Activated T-helper 17 cell treated with anti-CD3 and anti-CD28 coated beads, Interleukin-2, amount 50 U/mL, for 72 hours (primary cell): ENCODE measurements at regions not wholly inside any gene's neighbourhood (a gene's known extent, or its start where the extent isn't known, plus 50 kb on each side); places are given as distances from the start of the nearest gene placed in this dataset.
"Not testable (repeated sequence)": the region's sequence is repeated elsewhere in the genome, so short reads cannot be mapped to it uniquely, and the experiment has no call there.

Source experiments
- ATAC-seq: fragments of 150-1000 bp; cut with Tn5 transposase; replicated peaks from 2 replicates; pipeline ENCODE4 v1.10.0; 2021; ENCODE audit warnings: mild to moderate bottlenecking, moderate library complexity
- H3K27ac Mint-ChIP-seq: one replicate; pipeline ENCODE4 v1.8.0; 2022; ENCODE audit warnings: mixed read lengths
- H3K27me3 Mint-ChIP-seq: one replicate; pipeline ENCODE4 v1.8.0; 2022; ENCODE audit warnings: mixed read lengths
- H3K36me3 Mint-ChIP-seq: one replicate; pipeline ENCODE4 v1.8.0; 2022; ENCODE audit warnings: low read depth, mild to moderate bottlenecking, mixed read lengths
- H3K4me1 Mint-ChIP-seq: one replicate; pipeline ENCODE4 v1.8.0; 2022; ENCODE audit warnings: mixed read lengths
- H3K4me3 Mint-ChIP-seq: one replicate; pipeline ENCODE4 v1.8.0; 2022; ENCODE audit warnings: mild to moderate bottlenecking, mixed read lengths
- H3K9me3 Mint-ChIP-seq: one replicate; pipeline ENCODE4 v1.8.0; 2022; ENCODE audit warnings: mixed read lengths

DNA sequence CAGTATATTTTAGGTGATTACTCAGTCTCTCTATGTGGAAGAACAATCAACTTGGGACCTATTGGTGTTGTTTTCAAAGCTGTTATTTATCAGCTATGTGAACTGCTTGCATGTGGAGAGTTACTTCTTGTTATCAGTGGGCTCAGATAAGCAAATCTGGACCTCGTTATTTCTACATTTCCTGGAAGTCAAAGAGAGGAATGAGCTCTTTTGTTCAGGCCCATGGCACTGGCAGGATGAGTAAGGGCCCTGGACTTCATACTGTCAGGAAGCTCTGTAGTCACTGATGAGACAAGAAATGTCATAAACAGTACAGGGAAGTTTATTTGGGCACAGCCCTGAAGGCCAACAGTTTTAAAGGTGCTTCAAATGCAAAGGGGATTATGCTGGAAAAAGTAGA, 760.6 kb upstream of the EPHA5 start:
- ATAC-seq, result no peak
- no peak overlapping the region for H3K4me3 Mint-ChIP-seq
- no peaks in the 10 kb centered on the region for H3K36me3 Mint-ChIP-seq
- H3K9me3 Mint-ChIP-seq, result peaks cover 12% of the 10 kb centered on the region
- no peaks in the 10 kb centered on the region for H3K4me1 Mint-ChIP-seq
- H3K27ac Mint-ChIP-seq, result no peak overlapping the region
- H3K27me3 Mint-ChIP-seq, result no peaks in the 10 kb centered on the region

DNA sequence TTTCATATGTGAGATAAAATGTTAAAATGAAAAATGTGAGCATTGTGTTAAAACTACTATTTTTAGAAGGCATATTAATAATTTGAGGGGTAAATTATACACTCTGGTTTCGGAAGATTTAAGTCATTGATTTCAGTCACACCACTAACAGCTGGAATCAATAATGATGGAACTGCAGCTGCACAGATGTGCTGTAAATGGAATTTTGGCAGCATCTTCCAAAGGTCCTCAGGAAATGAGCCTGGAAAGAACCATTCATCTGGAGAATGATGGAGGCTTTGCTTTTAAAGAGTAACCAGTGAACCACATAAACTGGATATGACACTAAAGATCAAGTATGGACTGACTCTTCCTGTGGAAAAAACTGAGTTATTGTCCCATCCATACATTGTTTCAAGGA, 759.0 kb upstream of the EPHA5 start:
- Mint-ChIP-seq H3K27me3 (no peaks in the 10 kb centered on the region), H3K4me1 (no peaks in the 10 kb centered on the region), H3K27ac (no peak overlapping the region), H3K4me3 (no peak overlapping the region), H3K9me3 (peaks cover 8% of the 10 kb centered on the region), H3K36me3 (no peaks in the 10 kb centered on the region)
- no peak for ATAC-seq

- no peaks in the 10 kb centered on the region for H3K4me1 Mint-ChIP-seq
- no peak overlapping the region for H3K4me3 Mint-ChIP-seq
- peaks cover 21% of the 10 kb centered on the region for H3K9me3 Mint-ChIP-seq
- no peaks in the 10 kb centered on the region for H3K36me3 Mint-ChIP-seq
- no peaks in the 10 kb centered on the region for H3K27me3 Mint-ChIP-seq
- no peak overlapping the region for H3K27ac Mint-ChIP-seq
- ATAC-seq, result no peak
Measured at GRCh38 chr4:66416425-66416824, 746.1 kb upstream of the EPHA5 start.

GRCh38 chr4:66404141-66404540, 733.9 kb upstream of the EPHA5 start:
- Mint-ChIP-seq H3K36me3 (no peaks in the 10 kb centered on the region), H3K9me3 (peaks cover 13% of the 10 kb centered on the region), H3K27me3 (no peaks in the 10 kb centered on the region), H3K4me3 (no peak overlapping the region), H3K27ac (no peak overlapping the region), H3K4me1 (no peaks in the 10 kb centered on the region)
- no peak for ATAC-seq

DNA sequence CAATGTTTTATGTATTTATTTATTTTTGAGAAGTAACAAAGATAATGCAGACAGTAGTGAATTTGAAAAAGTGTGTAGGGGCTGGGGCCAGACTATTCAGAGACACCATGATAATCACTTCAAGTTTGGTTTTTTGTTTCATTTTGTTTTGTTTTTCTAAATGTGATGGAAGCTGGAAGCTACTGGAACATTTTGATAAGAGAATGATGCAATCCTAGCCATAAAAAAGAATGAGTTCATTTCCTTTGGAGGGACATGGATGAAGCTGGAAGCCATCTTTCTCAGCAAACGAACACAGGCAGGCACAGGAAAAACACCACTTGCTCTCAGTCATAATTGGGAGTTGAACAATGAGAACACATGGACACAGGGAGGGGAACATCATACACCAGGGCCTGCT, 706.6 kb upstream of the EPHA5 start:
- H3K9me3 Mint-ChIP-seq, result peaks cover 7% of the 10 kb centered on the region
- no peaks in the 10 kb centered on the region for H3K27me3 Mint-ChIP-seq
- H3K4me1 Mint-ChIP-seq, result no peaks in the 10 kb centered on the region
- H3K4me3 Mint-ChIP-seq, result no peak overlapping the region
- no peak overlapping the region for H3K27ac Mint-ChIP-seq
- no peak for ATAC-seq
- H3K36me3 Mint-ChIP-seq, result no peaks in the 10 kb centered on the region

DNA sequence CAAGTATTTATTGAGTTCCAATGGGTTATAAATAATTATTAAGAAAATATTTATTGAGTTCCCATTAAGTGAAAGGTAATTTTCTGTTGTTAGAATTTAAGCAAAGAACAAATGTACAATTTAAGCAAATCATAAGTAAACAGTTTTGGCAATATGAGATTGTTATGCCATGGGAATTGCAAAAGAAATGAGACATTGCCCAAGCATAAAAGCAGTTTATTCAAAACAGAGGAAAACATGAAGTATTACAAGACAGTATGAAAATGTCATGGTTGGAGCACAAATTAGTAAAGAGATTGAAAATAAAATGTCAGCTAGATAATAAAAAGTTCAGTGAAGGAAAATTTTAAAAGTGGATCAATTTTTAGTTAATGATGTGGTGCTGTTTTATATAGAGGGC, 706.1 kb upstream of the EPHA5 start:
- no peak for ATAC-seq
- H3K9me3 Mint-ChIP-seq, result peaks cover 10% of the 10 kb centered on the region
- no peaks in the 10 kb centered on the region for H3K27me3 Mint-ChIP-seq
- no peaks in the 10 kb centered on the region for H3K36me3 Mint-ChIP-seq
- no peaks in the 10 kb centered on the region for H3K4me1 Mint-ChIP-seq
- H3K4me3 Mint-ChIP-seq, result no peak overlapping the region
- H3K27ac Mint-ChIP-seq, result no peak overlapping the region

DNA sequence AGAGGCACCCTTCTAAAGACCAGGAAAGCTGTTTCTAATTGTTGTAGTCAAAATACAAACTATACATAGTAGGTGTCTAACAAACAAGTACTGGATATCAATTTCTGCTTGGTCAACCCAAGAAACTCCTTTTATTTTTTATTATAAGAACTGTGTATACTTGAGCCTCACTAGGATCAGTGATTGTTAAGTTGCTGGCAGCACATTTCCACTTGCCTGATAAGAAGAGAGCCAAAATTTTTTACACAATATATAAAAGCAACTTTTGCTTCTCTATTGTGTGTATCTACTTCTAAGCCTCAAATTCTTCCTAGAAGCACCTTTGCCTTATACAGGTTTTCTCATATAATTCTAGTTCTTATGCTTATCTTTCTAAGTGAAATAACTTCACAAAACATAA, 703.0 kb upstream of the EPHA5 start:
- H3K36me3 Mint-ChIP-seq, result no peaks in the 10 kb centered on the region
- H3K4me1 Mint-ChIP-seq, result no peaks in the 10 kb centered on the region
- no peak overlapping the region for H3K27ac Mint-ChIP-seq

DNA sequence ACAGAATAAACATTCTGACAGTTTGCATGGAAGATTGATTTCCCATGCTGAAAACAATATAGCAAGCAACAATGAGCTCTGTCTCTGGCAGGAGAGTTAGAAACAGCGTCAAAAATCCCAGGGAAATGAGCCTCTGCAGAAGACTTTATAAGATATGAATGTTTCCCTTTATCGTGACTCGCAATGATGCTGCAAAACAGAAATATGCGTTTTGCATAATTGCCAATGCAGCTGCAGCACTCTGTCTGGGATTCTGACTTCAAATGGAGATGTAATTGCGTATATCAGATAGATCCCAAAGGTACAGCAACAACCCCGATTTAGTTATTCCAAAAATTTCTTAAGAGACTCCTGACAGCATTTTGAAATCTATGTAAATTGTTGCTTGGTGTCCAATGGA, 702.4 kb upstream of the EPHA5 start:
- no peaks in the 10 kb centered on the region for H3K27me3 Mint-ChIP-seq
- no peaks in the 10 kb centered on the region for H3K4me1 Mint-ChIP-seq
- peaks cover 14% of the 10 kb centered on the region for H3K9me3 Mint-ChIP-seq
- H3K36me3 Mint-ChIP-seq, result no peaks in the 10 kb centered on the region
- no peak for ATAC-seq
- H3K27ac Mint-ChIP-seq, result no peak overlapping the region
- no peak overlapping the region for H3K4me3 Mint-ChIP-seq

More for the DNA sequence above, 703.0 kb upstream of the EPHA5 start:
- Mint-ChIP-seq H3K4me3 (no peak overlapping the region), H3K9me3 (peaks cover 14% of the 10 kb centered on the region), H3K27me3 (no peaks in the 10 kb centered on the region)
- ATAC-seq, result no peak

DNA sequence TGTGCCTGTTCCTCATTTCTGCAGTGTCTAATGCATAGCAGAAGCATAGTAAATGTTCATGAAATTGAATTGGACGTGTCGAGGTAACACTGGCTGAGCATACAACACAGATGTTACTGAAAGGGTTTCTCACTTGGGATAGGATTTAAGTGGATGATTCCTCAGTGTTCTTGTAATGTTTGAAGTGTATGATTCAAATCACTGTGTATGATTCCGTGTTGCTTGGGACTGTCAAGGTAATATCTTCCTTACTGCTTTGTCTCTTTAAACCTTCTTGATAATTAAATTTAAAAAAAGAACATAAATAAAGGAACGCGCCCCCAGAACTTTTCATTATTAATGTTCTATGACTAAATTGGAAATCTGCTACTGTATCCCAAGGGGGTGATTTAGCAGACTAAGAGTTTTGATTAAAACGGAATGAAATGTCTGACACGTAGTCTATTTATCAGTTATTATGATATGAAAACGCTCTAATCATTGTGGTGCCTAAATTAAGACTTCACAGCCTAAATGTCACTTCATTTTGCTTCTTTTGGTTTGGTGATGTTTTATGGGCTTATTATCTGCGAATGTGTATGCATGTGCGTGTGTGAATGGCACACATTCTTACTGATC, 696.9 kb upstream of the EPHA5 start:
- no peak for ATAC-seq
- Mint-ChIP-seq H3K4me1 (no peaks in the 10 kb centered on the region), H3K4me3 (no peak overlapping the region), H3K9me3 (peaks cover 14% of the 10 kb centered on the region), H3K36me3 (no peaks in the 10 kb centered on the region), H3K27me3 (no peaks in the 10 kb centered on the region), H3K27ac (no peak overlapping the region)

DNA sequence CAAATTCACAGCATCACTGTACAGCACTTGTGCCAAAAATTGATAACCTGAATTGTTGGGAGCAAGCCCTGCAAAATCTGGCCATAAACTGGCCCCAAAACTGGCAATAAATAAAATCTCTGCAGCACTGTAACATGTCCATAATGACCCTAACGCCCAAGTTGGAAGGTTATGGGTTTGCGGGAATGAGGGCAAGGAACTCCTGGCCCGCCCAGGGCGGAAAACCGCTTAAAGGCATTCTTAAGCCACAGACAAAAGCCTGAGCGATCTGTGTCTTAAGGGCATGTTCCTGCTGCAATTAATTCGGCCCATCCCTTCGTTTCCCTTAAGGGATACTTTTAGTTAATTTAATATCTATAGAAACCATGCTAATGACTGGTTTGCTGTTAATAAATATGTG, 690.1 kb upstream of the EPHA5 start:
- H3K9me3 Mint-ChIP-seq, H3K4me1 Mint-ChIP-seq, H3K27me3 Mint-ChIP-seq, ATAC-seq, H3K4me3 Mint-ChIP-seq, H3K36me3 Mint-ChIP-seq, H3K27ac Mint-ChIP-seq: not testable (repeated sequence)

DNA sequence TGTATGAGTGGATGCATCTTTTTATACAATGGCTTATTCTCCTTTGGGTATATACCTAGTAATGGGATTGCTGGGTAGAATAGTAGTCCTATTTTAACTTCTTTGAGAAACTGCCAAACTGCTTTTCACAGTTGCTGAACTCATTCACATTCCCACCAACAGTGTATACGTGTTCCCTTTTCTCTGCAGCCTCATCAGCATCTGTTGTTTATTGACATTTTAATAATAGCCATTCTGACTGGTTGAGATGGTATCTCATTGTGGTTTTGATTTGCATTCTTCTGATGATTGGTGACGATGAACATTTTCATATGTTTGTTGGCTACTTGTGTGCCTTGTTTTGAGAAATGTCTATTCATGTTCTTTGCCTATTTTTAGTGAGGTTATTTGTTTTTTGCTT, 687.0 kb upstream of the EPHA5 start:
- no peak for ATAC-seq
- Mint-ChIP-seq H3K4me3 (no peak overlapping the region), H3K27me3 (no peaks in the 10 kb centered on the region), H3K9me3 (peaks cover 12% of the 10 kb centered on the region), H3K36me3 (no peaks in the 10 kb centered on the region), H3K27ac (no peak overlapping the region), H3K4me1 (no peaks in the 10 kb centered on the region)

DNA sequence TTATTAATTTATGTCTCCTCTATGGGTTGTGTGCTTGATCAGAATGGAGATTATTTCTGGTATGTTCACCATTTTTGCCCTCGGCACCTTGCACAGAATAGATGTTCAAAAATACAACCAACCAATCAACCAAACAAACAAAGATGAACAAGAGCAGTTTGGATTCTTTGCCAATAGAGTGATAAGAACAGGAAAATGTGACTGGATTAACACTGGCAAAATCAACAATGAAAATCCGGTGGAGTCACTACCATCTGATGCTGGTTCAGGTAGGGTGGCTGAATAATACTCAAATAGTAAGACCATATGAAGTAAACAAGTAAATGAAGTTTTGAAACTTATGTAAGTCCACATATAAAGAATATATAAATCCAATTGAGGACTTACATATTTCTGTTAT, 685.0 kb upstream of the EPHA5 start:
- Mint-ChIP-seq H3K4me1 (no peaks in the 10 kb centered on the region), H3K27me3 (no peaks in the 10 kb centered on the region), H3K27ac (no peak overlapping the region), H3K36me3 (no peaks in the 10 kb centered on the region), H3K9me3 (peaks cover 12% of the 10 kb centered on the region), H3K4me3 (no peak overlapping the region)
- no peak for ATAC-seq

GRCh38 chr4:66351761-66352160, 681.5 kb upstream of the EPHA5 start:
- Mint-ChIP-seq H3K4me3 (no peak overlapping the region), H3K4me1 (no peaks in the 10 kb centered on the region), H3K27ac (no peak overlapping the region), H3K9me3 (peaks cover 21% of the 10 kb centered on the region), H3K27me3 (no peaks in the 10 kb centered on the region), H3K36me3 (no peaks in the 10 kb centered on the region)
- ATAC-seq, result no peak

GRCh38 chr4:66340286-66340893, 670.1 kb upstream of the EPHA5 start:
- Mint-ChIP-seq H3K36me3 (no peaks in the 10 kb centered on the region), H3K4me3 (no peak overlapping the region), H3K27me3 (no peaks in the 10 kb centered on the region), H3K9me3 (peaks cover 13% of the 10 kb centered on the region), H3K27ac (no peak overlapping the region), H3K4me1 (no peaks in the 10 kb centered on the region)
- ATAC-seq, result no peak

GRCh38 chr4:66339007-66339406, 668.7 kb upstream of the EPHA5 start:
- Mint-ChIP-seq H3K4me1 (no peaks in the 10 kb centered on the region), H3K9me3 (peaks cover 15% of the 10 kb centered on the region), H3K4me3 (no peak overlapping the region), H3K36me3 (no peaks in the 10 kb centered on the region), H3K27me3 (no peaks in the 10 kb centered on the region), H3K27ac (no peak overlapping the region)
- no peak for ATAC-seq

DNA sequence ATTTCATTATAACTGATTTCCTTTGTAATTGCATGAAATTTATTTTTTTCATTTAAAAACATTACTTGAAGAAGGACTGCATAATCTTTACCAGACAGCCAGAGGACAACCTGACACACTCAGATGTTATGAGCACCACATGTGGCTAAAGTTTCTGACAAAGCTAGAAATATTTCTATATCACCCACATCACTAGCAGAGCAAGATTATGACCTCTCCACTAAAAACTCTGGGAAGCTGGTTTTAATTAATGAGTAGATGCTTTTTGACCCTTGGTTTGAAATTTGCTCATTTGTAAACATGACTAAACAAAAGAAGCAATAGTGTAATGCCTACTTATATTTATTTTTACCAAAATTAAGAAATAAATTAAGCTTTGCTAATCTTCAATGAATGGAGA, 661.5 kb upstream of the EPHA5 start:
- Mint-ChIP-seq H3K27me3 (no peaks in the 10 kb centered on the region), H3K4me1 (no peaks in the 10 kb centered on the region), H3K4me3 (no peak overlapping the region), H3K36me3 (no peaks in the 10 kb centered on the region), H3K9me3 (peaks cover 4% of the 10 kb centered on the region), H3K27ac (no peak overlapping the region)
- ATAC-seq, result no peak
